HEK293T (cell line): ENCODE measurements at regions not wholly inside any gene's neighbourhood (a gene's known extent, or its start where the extent isn't known, plus 50 kb on each side); places are given as distances from the start of the nearest gene placed in this dataset.

Experiments
- ARNT ChIP-seq: fragments of 450-650 bp; IDR thresholded peaks from 2 replicates; pipeline ENCODE4 v1.6.1; 2017; ENCODE audit warnings: mild to moderate bottlenecking
- BHLHE40 ChIP-seq: fragments of 450-650 bp; IDR thresholded peaks from 2 replicates; pipeline ENCODE4 v1.6.1; 2016; ENCODE audit warnings: mild to moderate bottlenecking, moderate library complexity, borderline replicate concordance
- ELF4 ChIP-seq: fragments of 450-650 bp; IDR thresholded peaks from 2 replicates; pipeline ENCODE4 v1.6.1; 2017; ENCODE audit warnings: antibody characterized with exemption
- FOXA1 ChIP-seq: fragments of 450-650 bp; IDR thresholded peaks from 2 replicates; pipeline ENCODE4 v1.6.1; 2016; ENCODE audit warnings: mild to moderate bottlenecking
- FOXK2 ChIP-seq: fragments of 450-650 bp; IDR thresholded peaks from 2 replicates; pipeline ENCODE4 v1.6.1; 2016; ENCODE audit warnings: mild to moderate bottlenecking
- FOXM1 ChIP-seq: fragments of 450-650 bp; IDR thresholded peaks from 2 replicates; pipeline ENCODE4 v1.6.1; 2017; ENCODE audit warnings: mild to moderate bottlenecking, borderline replicate concordance
- L3MBTL2 ChIP-seq: fragments of 450-650 bp; conservative IDR thresholded peaks from 2 replicates; pipeline ENCODE4 v1.6.1; 2016; ENCODE audit warnings: mild to moderate bottlenecking
- LEF1 ChIP-seq: fragments of 450-650 bp; IDR thresholded peaks from 2 replicates; pipeline ENCODE4 v1.6.1; 2017; ENCODE audit warnings: mild to moderate bottlenecking, borderline replicate concordance
- SP1 ChIP-seq: fragments of 450-650 bp; IDR thresholded peaks from 2 replicates; pipeline ENCODE4 v1.6.1; 2017
- SUZ12 ChIP-seq: fragments of 450-650 bp; IDR thresholded peaks from 2 replicates; pipeline ENCODE4 v1.6.1; 2016; ENCODE audit warnings: mild to moderate bottlenecking
- TF ChIP-seq, protein P1 (sequence below): fragments of 450-650 bp; IDR thresholded peaks from 2 replicates; pipeline ENCODE4 v1.6.1; 2016

DNA sequence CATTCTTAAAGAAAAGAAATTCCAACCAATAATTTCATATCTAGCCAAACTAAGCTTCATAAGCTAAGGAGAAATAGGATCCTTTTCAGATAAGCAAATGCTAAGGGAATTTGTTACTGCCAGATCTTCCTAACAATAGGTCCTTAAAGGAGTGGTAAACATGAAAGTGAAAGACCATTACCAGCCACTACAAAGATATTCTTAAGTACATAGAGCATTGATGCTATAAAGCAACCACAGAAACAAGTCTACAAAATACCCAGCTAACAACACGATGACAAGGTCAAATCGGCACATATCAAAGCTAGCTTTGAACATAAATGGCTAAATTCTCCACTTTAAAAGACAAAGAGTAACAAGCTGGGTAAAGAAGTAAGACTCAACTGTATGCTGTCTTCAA is 188.9 kb upstream of the RPRM start:
- no peak for TF ChIP-seq ELF4
- no peak for TF ChIP-seq SP1
- TF ChIP-seq BHLHE40, result no peak
- no peak for TF ChIP-seq SUZ12
- no peak for TF ChIP-seq L3MBTL2
- no peak for TF ChIP-seq FOXA1
- no peak for TF ChIP-seq ARNT
- no peak for TF ChIP-seq FOXM1
- TF ChIP-seq, protein P1, sequence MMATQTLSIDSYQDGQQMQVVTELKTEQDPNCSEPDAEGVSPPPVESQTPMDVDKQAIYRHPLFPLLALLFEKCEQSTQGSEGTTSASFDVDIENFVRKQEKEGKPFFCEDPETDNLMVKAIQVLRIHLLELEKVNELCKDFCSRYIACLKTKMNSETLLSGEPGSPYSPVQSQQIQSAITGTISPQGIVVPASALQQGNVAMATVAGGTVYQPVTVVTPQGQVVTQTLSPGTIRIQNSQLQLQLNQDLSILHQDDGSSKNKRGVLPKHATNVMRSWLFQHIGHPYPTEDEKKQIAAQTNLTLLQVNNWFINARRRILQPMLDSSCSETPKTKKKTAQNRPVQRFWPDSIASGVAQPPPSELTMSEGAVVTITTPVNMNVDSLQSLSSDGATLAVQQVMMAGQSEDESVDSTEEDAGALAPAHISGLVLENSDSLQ, result no peak
- no peak for TF ChIP-seq FOXK2
- TF ChIP-seq LEF1, result no peak
